Inferior parietal cortex (tissue), 1 donor: ENCODE measurements at regions not wholly inside any gene's neighbourhood (a gene's known extent, or its start where the extent isn't known, plus 50 kb on each side); places are given as distances from the start of the nearest gene placed in this dataset.
"Not testable (repeated sequence)": the region's sequence is repeated elsewhere in the genome, so short reads cannot be mapped to it uniquely, and the experiment has no call there.

Experiments
- DNase-seq: peaks from one replicate; pipeline ENCODE4 v3.0.0-alpha.2; 2016; ENCODE audit errors: extremely low spot score

- DNase-seq: no peak
Measured at GRCh38 chr1:172837816-172838679, 179.1 kb downstream of the FASLG start.

- no peak for DNase-seq
Measured at GRCh38 chr1:172838680-172839313, 179.9 kb downstream of the FASLG start.

- not testable (repeated sequence) for DNase-seq
Measured at GRCh38 chr1:172839639-172840038, 180.7 kb downstream of the FASLG start.

GRCh38 chr1:172843444-172843843, 184.5 kb downstream of the FASLG start:
- no peak for DNase-seq

- no peak for DNase-seq
Measured at GRCh38 chr1:172845371-172845770, 186.5 kb downstream of the FASLG start.

- no peak for DNase-seq
Measured at GRCh38 chr1:172845865-172846264, 187.0 kb downstream of the FASLG start.

- not testable (repeated sequence) for DNase-seq
Measured at GRCh38 chr1:172847814-172848213, 188.9 kb downstream of the FASLG start.

- no peak for DNase-seq
Measured at GRCh38 chr1:172849653-172850052, 190.8 kb downstream of the FASLG start.

GRCh38 chr1:172851077-172851476, 192.2 kb downstream of the FASLG start:
- DNase-seq: no peak

GRCh38 chr1:172851856-172852255, 193.0 kb downstream of the FASLG start:
- DNase-seq: no peak

GRCh38 chr1:172855983-172856382, 194.8 kb downstream of the TNFSF18 start:
- DNase-seq: not testable (repeated sequence)

GRCh38 chr1:172863031-172863430, 187.7 kb downstream of the TNFSF18 start:
- no peak for DNase-seq

- DNase-seq: no peak
Measured at GRCh38 chr1:172867216-172867818, 183.4 kb downstream of the TNFSF18 start.

GRCh38 chr1:172870901-172871606, 179.7 kb downstream of the TNFSF18 start:
- DNase-seq: no peak

- DNase-seq: no peak
Measured at GRCh38 chr1:172874950-172875349, 175.8 kb downstream of the TNFSF18 start.

GRCh38 chr1:172875892-172876291, 174.8 kb downstream of the TNFSF18 start:
- no peak for DNase-seq

GRCh38 chr1:172882385-172882784, 168.4 kb downstream of the TNFSF18 start:
- no peak for DNase-seq

- DNase-seq: no peak
Measured at GRCh38 chr1:172882791-172883386, 167.9 kb downstream of the TNFSF18 start.

GRCh38 chr1:172883387-172883791, 167.4 kb downstream of the TNFSF18 start:
- no peak for DNase-seq

GRCh38 chr1:172883844-172884243, 166.9 kb downstream of the TNFSF18 start:
- DNase-seq: no peak

- no peak for DNase-seq
Measured at GRCh38 chr1:172885411-172885810, 165.3 kb downstream of the TNFSF18 start.

- DNase-seq: no peak
Measured at GRCh38 chr1:172885971-172886370, 164.8 kb downstream of the TNFSF18 start.
